Tibial nerve (tissue), 4 donors: ENCODE measurements at regions not wholly inside any gene's neighbourhood (a gene's known extent, or its start where the extent isn't known, plus 50 kb on each side); places are given as distances from the start of the nearest gene placed in this dataset.

Source experiments
- DNase-seq, 2 donors: peaks; one replicate each; pipeline ENCODE4 v3.0.0-alpha.2; 2019; ENCODE audit warnings: low spot score in 2 of 2
- H3K27ac ChIP-seq, 4 donors: fragments of 200-600 bp; sonication (generic) in 3 of 4; one replicate each; pipeline ENCODE4 v1.5.1; 2017 to 2019; ENCODE audit warnings: mild to moderate bottlenecking in 1 of 4
- H3K27me3 ChIP-seq, 2 donors: fragments of 200-600 bp; sonication (generic) in 1 of 2; one replicate each; pipeline versions ENCODE4 v1.5.1 to v1.6.0; 2017 to 2019
- H3K36me3 ChIP-seq, 3 donors: fragments of 200-600 bp; sonication (generic); one replicate each; pipeline ENCODE4 v1.5.1; 2018 to 2019
- H3K4me1 ChIP-seq, 4 donors: fragments of 200-600 bp; sonication (generic) in 3 of 4; one replicate each; pipeline ENCODE4 v1.5.1; 2017 to 2019
- H3K4me3 ChIP-seq, 4 donors: fragments of 200-600 bp; sonication (generic) in 3 of 4; one replicate each; pipeline ENCODE4 v1.5.1; 2017 to 2019; ENCODE audit warnings: mild to moderate bottlenecking in 1 of 4, moderate library complexity in 1 of 4
- H3K9me3 ChIP-seq, 4 donors: fragments of 200-600 bp; sonication (generic) in 3 of 4; one replicate each; pipeline ENCODE4 v1.5.1; 2017 to 2019
- CTCF ChIP-seq, 5 experiments: fragments of 200-600 bp in 3 of 5; fragments of 450-650 bp in 2 of 5; sonication (generic) in 3 of 5; IDR thresholded peaks; one replicate each; pipeline ENCODE4 v1.5.1; 2016 to 2019; ENCODE audit warnings: antibody characterized with exemption in 5 of 5, mild to moderate bottlenecking in 3 of 5, moderate library complexity in 2 of 5
- EP300 ChIP-seq, 2 donors: sonication (generic); formaldehyde crosslinking; IDR thresholded peaks; one replicate each; pipeline ENCODE4 v1.6.1; 2017; ENCODE audit warnings: antibody characterized with exemption in 2 of 2, mild to moderate bottlenecking in 1 of 2
- POLR2A ChIP-seq, 2 donors: fragments of 450-650 bp; IDR thresholded peaks; one replicate each; pipeline ENCODE4 v1.6.1; 2017; ENCODE audit warnings: antibody characterized with exemption in 2 of 2, mild to moderate bottlenecking in 2 of 2, moderate library complexity in 2 of 2
- WGBS, 2 donors: methylation state at CpG; one replicate each; pipeline ENCODE4 v1.1.5; 2018; 5-methylcytosine and 5-hydroxymethylcytosine counted together

- Histone ChIP-seq H3K27me3 (no peaks in the 10 kb centered on the region), H3K36me3 (no peaks in the 10 kb centered on the region), H3K27ac (no peak overlapping the region), H3K4me3 (no peak overlapping the region), H3K4me1 (peaks cover 0 to 49% (median 0%) of the 10 kb centered on the region in 4 donors), H3K9me3 (no peaks in the 10 kb centered on the region)
- TF ChIP-seq CTCF (IDR thresholded peaks at IDR 0.05) (no peak), POLR2A (IDR thresholded peaks at IDR 0.05) (no peak), EP300 (IDR thresholded peaks at IDR 0.05) (no peak)
- 58 to 75% methylated on average over 1 of the region's 1 CpG for WGBS, 2 donors
- no peak for DNase-seq
These were observed 103.8 kb downstream of the DAD1 start for GRCh38 chr14:22485178-22485577.

GRCh38 chr14:22484632-22485031, 104.4 kb downstream of the DAD1 start:
- H3K27ac ChIP-seq: no peak overlapping the region
- no peak for TF ChIP-seq POLR2A (IDR thresholded peaks at IDR 0.05)
- no peak for TF ChIP-seq CTCF (IDR thresholded peaks at IDR 0.05)
- TF ChIP-seq EP300 (IDR thresholded peaks at IDR 0.05): no peak
- H3K36me3 ChIP-seq: no peaks in the 10 kb centered on the region
- WGBS, 2 donors: 57 to 60% methylated on average over 5 of the region's 5 CpGs
- H3K4me1 ChIP-seq: peaks cover 0 to 50% (median 0%) of the 10 kb centered on the region in 4 donors
- no peak for DNase-seq
- no peak overlapping the region for H3K4me3 ChIP-seq
- H3K9me3 ChIP-seq: no peaks in the 10 kb centered on the region
- H3K27me3 ChIP-seq: no peaks in the 10 kb centered on the region

GRCh38 chr14:22483863-22484593, 105.0 kb downstream of the DAD1 start:
- Histone ChIP-seq H3K27me3 (no peaks in the 10 kb centered on the region), H3K4me1 (peaks cover 0 to 56% (median under 1%) of the 10 kb centered on the region in 4 donors), H3K9me3 (no peaks in the 10 kb centered on the region), H3K4me3 (no peak overlapping the region), H3K27ac (no peak overlapping the region), H3K36me3 (no peaks in the 10 kb centered on the region)
- TF ChIP-seq CTCF (IDR thresholded peaks at IDR 0.05) (no peak), EP300 (IDR thresholded peaks at IDR 0.05) (no peak), POLR2A (IDR thresholded peaks at IDR 0.05) (no peak)
- 67 to 69% methylated on average over 10 of the region's 10 CpGs for WGBS, 2 donors
- no peak for DNase-seq

- Histone ChIP-seq H3K9me3 (no peaks in the 10 kb centered on the region), H3K36me3 (no peaks in the 10 kb centered on the region), H3K27me3 (no peaks in the 10 kb centered on the region), H3K4me1 (peaks cover 0 to 67% (median 8%) of the 10 kb centered on the region in 4 donors), H3K4me3 (no peak overlapping the region), H3K27ac (no peak overlapping the region)
- no peak for DNase-seq
- WGBS, 2 donors: 79% methylated on average over 6 of the region's 6 CpGs
- TF ChIP-seq EP300 (IDR thresholded peaks at IDR 0.05): no peak
- no peak for TF ChIP-seq CTCF (IDR thresholded peaks at IDR 0.05)
- TF ChIP-seq POLR2A (IDR thresholded peaks at IDR 0.05): no peak
These were observed 106.1 kb downstream of the DAD1 start for GRCh38 chr14:22482782-22483553.

GRCh38 chr14:22482085-22482694, 106.8 kb downstream of the DAD1 start:
- H3K27me3 ChIP-seq: no peaks in the 10 kb centered on the region
- no peaks in the 10 kb centered on the region for H3K9me3 ChIP-seq
- DNase-seq: no peak
- no peak overlapping the region for H3K4me3 ChIP-seq
- TF ChIP-seq POLR2A (IDR thresholded peaks at IDR 0.05) (no peak), EP300 (IDR thresholded peaks at IDR 0.05) (no peak), CTCF (IDR thresholded peaks at IDR 0.05) (no peak)
- H3K27ac ChIP-seq: peak overlapping the region in 2 of 4 donors; percentile 41 to 69
- 66 to 70% methylated on average over 8 of the region's 8 CpGs for WGBS, 2 donors
- H3K4me1 ChIP-seq: peaks cover 0 to 75% (median 9%) of the 10 kb centered on the region in 4 donors
- no peaks in the 10 kb centered on the region for H3K36me3 ChIP-seq
